ENCODE measurements at regions not wholly inside any gene's neighbourhood (a gene's known extent, or its start where the extent isn't known, plus 50 kb on each side); places are given as distances from the start of the nearest gene placed in this dataset.

- Histone ChIP-seq H3K27me3 (ENCODE audit: insufficient read depth, low read depth, severe bottlenecking) (no peaks in the 10 kb centered on the region), H3K9me3 (ENCODE audit: severe bottlenecking) (peaks cover 2% of the 10 kb centered on the region), H3K36me3 (no peaks in the 10 kb centered on the region), H3K27ac (no peak overlapping the region), H3K4me3 (ENCODE audit: low read depth, low read length) (no peak overlapping the region)
- DNase-seq = no peak
- TF ChIP-seq, protein P1, sequence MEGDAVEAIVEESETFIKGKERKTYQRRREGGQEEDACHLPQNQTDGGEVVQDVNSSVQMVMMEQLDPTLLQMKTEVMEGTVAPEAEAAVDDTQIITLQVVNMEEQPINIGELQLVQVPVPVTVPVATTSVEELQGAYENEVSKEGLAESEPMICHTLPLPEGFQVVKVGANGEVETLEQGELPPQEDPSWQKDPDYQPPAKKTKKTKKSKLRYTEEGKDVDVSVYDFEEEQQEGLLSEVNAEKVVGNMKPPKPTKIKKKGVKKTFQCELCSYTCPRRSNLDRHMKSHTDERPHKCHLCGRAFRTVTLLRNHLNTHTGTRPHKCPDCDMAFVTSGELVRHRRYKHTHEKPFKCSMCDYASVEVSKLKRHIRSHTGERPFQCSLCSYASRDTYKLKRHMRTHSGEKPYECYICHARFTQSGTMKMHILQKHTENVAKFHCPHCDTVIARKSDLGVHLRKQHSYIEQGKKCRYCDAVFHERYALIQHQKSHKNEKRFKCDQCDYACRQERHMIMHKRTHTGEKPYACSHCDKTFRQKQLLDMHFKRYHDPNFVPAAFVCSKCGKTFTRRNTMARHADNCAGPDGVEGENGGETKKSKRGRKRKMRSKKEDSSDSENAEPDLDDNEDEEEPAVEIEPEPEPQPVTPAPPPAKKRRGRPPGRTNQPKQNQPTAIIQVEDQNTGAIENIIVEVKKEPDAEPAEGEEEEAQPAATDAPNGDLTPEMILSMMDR (IDR thresholded peaks at IDR 0.05; ENCODE audit: low read depth, low read length) = no peak
Measured at GRCh38 chr3:127450331-127450730, 140.2 kb downstream of the TPRA1 start.

DNA sequence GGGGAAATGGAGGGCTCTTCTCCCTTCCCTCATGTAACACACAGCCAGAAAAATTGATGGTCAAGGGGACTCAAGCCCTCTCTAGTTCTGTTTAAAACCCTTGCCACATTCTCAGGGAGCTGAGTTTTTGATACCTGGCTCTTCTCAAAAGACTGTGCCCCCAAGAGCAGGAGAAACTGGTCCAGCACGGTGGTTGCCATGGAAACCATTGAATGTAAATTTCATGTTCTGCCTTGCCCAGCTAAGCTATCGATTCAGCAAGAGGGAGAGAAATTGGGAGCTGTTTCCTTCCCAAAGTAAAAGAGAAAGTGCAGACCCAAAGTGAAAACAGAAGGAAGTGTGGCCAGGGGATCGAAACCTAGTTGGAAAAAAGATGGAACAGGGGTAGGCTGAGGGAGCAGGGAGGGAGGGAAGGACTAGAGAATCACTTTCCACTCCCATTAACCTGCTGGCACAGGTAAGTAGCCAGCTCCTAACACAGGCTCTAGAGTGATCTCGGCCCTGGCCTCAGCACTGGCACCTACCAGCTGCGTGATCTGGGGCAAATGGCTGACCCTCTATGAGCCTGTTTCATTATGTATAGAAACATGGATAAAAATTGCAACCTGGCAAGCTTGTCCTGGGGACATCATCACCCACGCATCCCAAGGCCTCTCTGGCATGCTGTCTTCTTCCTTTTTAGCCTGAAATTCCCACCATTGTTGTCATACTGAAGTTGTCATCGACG lies 140.9 kb downstream of the TPRA1 start:
- DNase-seq = no peak
- H3K36me3 ChIP-seq = no peaks in the 10 kb centered on the region
- no peak overlapping the region for H3K27ac ChIP-seq
- no peak overlapping the region for H3K4me3 ChIP-seq (ENCODE audit: low read depth, low read length)
- H3K9me3 ChIP-seq (ENCODE audit: severe bottlenecking) = peaks cover 2% of the 10 kb centered on the region
- TF ChIP-seq, protein P1 (IDR thresholded peaks at IDR 0.05; ENCODE audit: low read depth, low read length) = no peak
- H3K27me3 ChIP-seq (ENCODE audit: insufficient read depth, low read depth, severe bottlenecking) = no peaks in the 10 kb centered on the region

- peaks cover 2% of the 10 kb centered on the region for H3K9me3 ChIP-seq (ENCODE audit: severe bottlenecking)
- no peaks in the 10 kb centered on the region for H3K36me3 ChIP-seq
- TF ChIP-seq, protein P1 (IDR thresholded peaks at IDR 0.05; ENCODE audit: low read depth, low read length) = no peak
- no peak overlapping the region for H3K27ac ChIP-seq
- H3K27me3 ChIP-seq (ENCODE audit: insufficient read depth, low read depth, severe bottlenecking) = no peaks in the 10 kb centered on the region
- DNase-seq = no peak
- no peak overlapping the region for H3K4me3 ChIP-seq (ENCODE audit: low read depth, low read length)
Measured at GRCh38 chr3:127448671-127449070, 141.9 kb downstream of the TPRA1 start.

- Histone ChIP-seq H3K9me3 (ENCODE audit: severe bottlenecking) (peaks cover 2% of the 10 kb centered on the region), H3K27ac (no peak overlapping the region), H3K27me3 (ENCODE audit: insufficient read depth, low read depth, severe bottlenecking) (no peaks in the 10 kb centered on the region), H3K36me3 (no peaks in the 10 kb centered on the region), H3K4me3 (ENCODE audit: low read depth, low read length) (no peak overlapping the region)
- no peak for DNase-seq
- TF ChIP-seq, protein P1 (IDR thresholded peaks at IDR 0.05; ENCODE audit: low read depth, low read length) = no peak
Measured at GRCh38 chr3:127448161-127448561, 142.4 kb downstream of the TPRA1 start.

GRCh38 chr3:127446756-127447155 lies 143.8 kb downstream of the TPRA1 start:
- TF ChIP-seq, protein P1 (IDR thresholded peaks at IDR 0.05; ENCODE audit: low read depth, low read length) = no peak
- Histone ChIP-seq H3K36me3 (no peaks in the 10 kb centered on the region), H3K9me3 (ENCODE audit: severe bottlenecking) (peaks cover 2% of the 10 kb centered on the region), H3K4me3 (ENCODE audit: low read depth, low read length) (no peak overlapping the region), H3K27me3 (ENCODE audit: insufficient read depth, low read depth, severe bottlenecking) (no peaks in the 10 kb centered on the region), H3K27ac (no peak overlapping the region)
- no peak for DNase-seq
